ENCODE measurements at regions not wholly inside any gene's neighbourhood (a gene's known extent, or its start where the extent isn't known, plus 50 kb on each side); places are given as distances from the start of the nearest gene placed in this dataset.

- Histone ChIP-seq H2BK120ac (ENCODE audit: low read depth, low read length) (no peak overlapping the region), H3K4ac (ENCODE audit: low read depth, low read length) (no peak overlapping the region), H2BK20ac (ENCODE audit: low read depth, low read length) (no peak overlapping the region), H2BK5ac (ENCODE audit: low read depth, low read length, poor library complexity, severe bottlenecking) (no peak overlapping the region), H3K36me3 (ENCODE audit: control insufficient read depth, insufficient read depth, low read length) (no peaks in the 10 kb centered on the region), H4K8ac (ENCODE audit: low read depth in 2 of 2, low read length in 2 of 2) (no peak overlapping the region), H4K5ac (ENCODE audit: low read depth, low read length) (no peak overlapping the region), H2AK9ac (replicated peaks; ENCODE audit: low read depth, low read length, poor library complexity) (no peak overlapping the region), H2AFZ (replicated peaks; ENCODE audit: low read length, poor library complexity) (no peak overlapping the region), H3K4me1 (ENCODE audit: control insufficient read depth, insufficient read depth, low read length) (no peaks in the 10 kb centered on the region), H3K9ac (ENCODE audit: low read depth, low read length) (no peak overlapping the region), H3K18ac (ENCODE audit: low read depth, low read length) (no peak overlapping the region), H3K27ac (ENCODE audit: insufficient read depth, low read length) (no peak overlapping the region), H3K4me3 (ENCODE audit: insufficient read depth, low read depth, low read length) (no peak overlapping the region), H4K91ac (ENCODE audit: insufficient read depth, low read depth, low read length) (no peak overlapping the region), H2BK15ac (ENCODE audit: low read depth, low read length) (no peak overlapping the region), H4K20me1 (ENCODE audit: insufficient read depth, low read length) (no peaks in the 10 kb centered on the region), H3K9me3 (ENCODE audit: control insufficient read depth, insufficient read depth, low read length) (no peaks in the 10 kb centered on the region; the same call in 1 of the 2 replicates), H3K4me2 (ENCODE audit: low read depth, low read length) (no peak overlapping the region), H3K56ac (ENCODE audit: extremely low read depth, insufficient read depth, low read length) (no peak overlapping the region), H3K79me1 (ENCODE audit: low read depth in 1 of 2, low read length in 2 of 2) (no peaks in the 10 kb centered on the region), H3K23ac (ENCODE audit: low read depth, low read length) (no peak overlapping the region), H2AK5ac (ENCODE audit: low read depth, low read length) (no peak overlapping the region), H3K27me3 (ENCODE audit: control insufficient read depth, insufficient read depth, low read length) (no peaks in the 10 kb centered on the region), H3K9me1 (ENCODE audit: insufficient read depth, low read length) (no peaks in the 10 kb centered on the region), H3K14ac (replicated peaks; ENCODE audit: low read depth, low read length) (no peak overlapping the region)
- DNase-seq = no peak
- ChIA-PET POLR2A (ENCODE audit: unreplicated experiment) (no interaction called here), CTCF (no interaction called here)
- BruUV-seq (replicated peaks) = no TSS peak
- intact Hi-C loops (cut with micrococcal nuclease) = no loop called here
- in situ Hi-C loops (cut with MboI; ENCODE audit: low sequenced_read_pairs) = no loop called here
- TF ChIP-seq CHD1 (IDR thresholded peaks at IDR 0.05; ENCODE audit: low read depth, low read length) (no peak), BHLHE40 (IDR thresholded peaks at IDR 0.05; ENCODE audit: low read depth, low read length) (no peak), RAD21 (IDR thresholded peaks at IDR 0.05; ENCODE audit: low read length) (no peak), RCOR1 (IDR thresholded peaks at IDR 0.05; ENCODE audit: insufficient replicate concordance, low read length) (no peak), MAFK (IDR thresholded peaks at IDR 0.05; ENCODE audit: low read depth, low read length) (no peak), RFX5 (IDR thresholded peaks at IDR 0.05; ENCODE audit: low read depth, low read length) (no peak), ELK1 (IDR thresholded peaks at IDR 0.05; ENCODE audit: borderline replicate concordance, low read depth, low read length) (no peak), USF2 (IDR thresholded peaks at IDR 0.05; ENCODE audit: low read depth, low read length) (no peak), CTCF (conservative IDR thresholded peaks at IDR 0.05; ENCODE audit: low read depth, low read length) (no peak)
- ATAC-seq (ENCODE audit: low read depth) = no peak
- dilution Hi-C loops (cut with HindIII; ENCODE audit: low sequenced_read_pairs, unreplicated experiment) = no loop called here
- WGBS, 2 experiments (ENCODE audit: extremely low coverage in 2 of 2, insufficient read length in 1 of 2) = no CpG with 5 or more reads among the region's 8 CpGs
These were observed 716.9 kb downstream of the ADGRL2 start for GRCh38 chr1:82517586-82517985.
